ENCODE measurements at regions not wholly inside any gene's neighbourhood (a gene's known extent, or its start where the extent isn't known, plus 50 kb on each side); places are given as distances from the start of the nearest gene placed in this dataset.
A peak's percentile ranks its signal among the peaks of the same experiment; 100 is the strongest.

DNA sequence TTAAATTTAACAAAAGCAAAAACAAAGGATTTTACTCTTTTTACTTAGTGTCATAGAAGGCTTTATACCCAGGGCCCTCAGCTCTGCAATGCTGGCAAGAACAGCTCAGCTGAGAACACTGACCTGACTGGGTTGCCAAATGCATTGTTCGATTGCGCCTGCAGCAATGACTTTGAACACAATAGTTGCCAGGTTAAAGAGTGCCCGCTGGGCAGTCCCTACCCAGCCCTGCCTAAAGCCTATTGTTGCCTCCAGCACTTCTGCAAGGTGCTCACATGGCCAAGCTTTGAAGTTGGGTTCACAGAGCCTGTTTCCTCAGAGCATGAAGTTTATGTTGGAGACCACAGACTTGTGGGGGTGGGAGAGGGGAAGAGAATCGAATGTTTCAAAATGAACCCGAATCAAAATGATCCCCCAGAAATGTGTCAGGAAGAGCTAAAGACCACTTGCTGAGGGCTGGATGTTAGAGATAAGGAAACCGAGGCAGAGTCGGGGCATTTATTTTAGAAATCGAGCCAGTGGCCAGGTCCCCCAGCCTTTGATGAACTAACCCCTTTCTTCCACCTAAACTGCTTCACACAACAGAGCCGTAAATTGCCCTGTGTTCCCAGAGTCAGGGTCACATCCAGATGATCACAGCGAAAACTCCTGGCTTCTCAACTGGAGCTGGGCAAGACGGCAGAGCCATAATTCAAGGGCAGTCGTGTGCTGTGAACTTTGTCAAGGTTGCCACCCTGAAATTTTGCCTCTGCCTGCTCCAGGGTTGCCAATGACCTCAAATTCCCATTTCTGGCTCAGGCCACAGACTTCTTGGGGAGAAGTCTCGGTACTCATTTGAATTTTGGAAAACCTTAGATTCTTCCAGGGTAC lies 55.0 kb downstream of the FOXA2 start:
- POLR2A ChIA-PET: no interaction called here
- no peak for TF ChIP-seq ZNF121 (CRISPR knock-in tag; IDR thresholded peaks at IDR 0.05)
- TF ChIP-seq, protein P1, sequence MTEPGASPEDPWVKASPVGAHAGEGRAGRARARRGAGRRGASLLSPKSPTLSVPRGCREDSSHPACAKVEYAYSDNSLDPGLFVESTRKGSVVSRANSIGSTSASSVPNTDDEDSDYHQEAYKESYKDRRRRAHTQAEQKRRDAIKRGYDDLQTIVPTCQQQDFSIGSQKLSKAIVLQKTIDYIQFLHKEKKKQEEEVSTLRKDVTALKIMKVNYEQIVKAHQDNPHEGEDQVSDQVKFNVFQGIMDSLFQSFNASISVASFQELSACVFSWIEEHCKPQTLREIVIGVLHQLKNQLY (CRISPR knock-in tag; IDR thresholded peaks at IDR 0.05): no peak
- TF ChIP-seq TP53 (CRISPR knock-in tag; IDR thresholded peaks at IDR 0.05): no peak
- TF ChIP-seq, protein P2, sequence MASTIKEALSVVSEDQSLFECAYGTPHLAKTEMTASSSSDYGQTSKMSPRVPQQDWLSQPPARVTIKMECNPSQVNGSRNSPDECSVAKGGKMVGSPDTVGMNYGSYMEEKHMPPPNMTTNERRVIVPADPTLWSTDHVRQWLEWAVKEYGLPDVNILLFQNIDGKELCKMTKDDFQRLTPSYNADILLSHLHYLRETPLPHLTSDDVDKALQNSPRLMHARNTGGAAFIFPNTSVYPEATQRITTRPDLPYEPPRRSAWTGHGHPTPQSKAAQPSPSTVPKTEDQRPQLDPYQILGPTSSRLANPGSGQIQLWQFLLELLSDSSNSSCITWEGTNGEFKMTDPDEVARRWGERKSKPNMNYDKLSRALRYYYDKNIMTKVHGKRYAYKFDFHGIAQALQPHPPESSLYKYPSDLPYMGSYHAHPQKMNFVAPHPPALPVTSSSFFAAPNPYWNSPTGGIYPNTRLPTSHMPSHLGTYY (CRISPR knock-in tag; IDR thresholded peaks at IDR 0.05): no peak
- TF ChIP-seq ZNF416 (CRISPR knock-in tag; IDR thresholded peaks at IDR 0.05): no peak
- TF ChIP-seq GABPB1 (CRISPR knock-in tag; IDR thresholded peaks at IDR 0.05): no peak
- no peak for TF ChIP-seq ZNF671 (CRISPR knock-in tag; IDR thresholded peaks at IDR 0.05)
- TF ChIP-seq, protein P3, sequence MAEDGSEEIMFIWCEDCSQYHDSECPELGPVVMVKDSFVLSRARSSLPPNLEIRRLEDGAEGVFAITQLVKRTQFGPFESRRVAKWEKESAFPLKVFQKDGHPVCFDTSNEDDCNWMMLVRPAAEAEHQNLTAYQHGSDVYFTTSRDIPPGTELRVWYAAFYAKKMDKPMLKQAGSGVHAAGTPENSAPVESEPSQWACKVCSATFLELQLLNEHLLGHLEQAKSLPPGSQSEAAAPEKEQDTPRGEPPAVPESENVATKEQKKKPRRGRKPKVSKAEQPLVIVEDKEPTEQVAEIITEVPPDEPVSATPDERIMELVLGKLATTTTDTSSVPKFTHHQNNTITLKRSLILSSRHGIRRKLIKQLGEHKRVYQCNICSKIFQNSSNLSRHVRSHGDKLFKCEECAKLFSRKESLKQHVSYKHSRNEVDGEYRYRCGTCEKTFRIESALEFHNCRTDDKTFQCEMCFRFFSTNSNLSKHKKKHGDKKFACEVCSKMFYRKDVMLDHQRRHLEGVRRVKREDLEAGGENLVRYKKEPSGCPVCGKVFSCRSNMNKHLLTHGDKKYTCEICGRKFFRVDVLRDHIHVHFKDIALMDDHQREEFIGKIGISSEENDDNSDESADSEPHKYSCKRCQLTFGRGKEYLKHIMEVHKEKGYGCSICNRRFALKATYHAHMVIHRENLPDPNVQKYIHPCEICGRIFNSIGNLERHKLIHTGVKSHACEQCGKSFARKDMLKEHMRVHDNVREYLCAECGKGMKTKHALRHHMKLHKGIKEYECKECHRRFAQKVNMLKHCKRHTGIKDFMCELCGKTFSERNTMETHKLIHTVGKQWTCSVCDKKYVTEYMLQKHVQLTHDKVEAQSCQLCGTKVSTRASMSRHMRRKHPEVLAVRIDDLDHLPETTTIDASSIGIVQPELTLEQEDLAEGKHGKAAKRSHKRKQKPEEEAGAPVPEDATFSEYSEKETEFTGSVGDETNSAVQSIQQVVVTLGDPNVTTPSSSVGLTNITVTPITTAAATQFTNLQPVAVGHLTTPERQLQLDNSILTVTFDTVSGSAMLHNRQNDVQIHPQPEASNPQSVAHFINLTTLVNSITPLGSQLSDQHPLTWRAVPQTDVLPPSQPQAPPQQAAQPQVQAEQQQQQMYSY (CRISPR knock-in tag; IDR thresholded peaks at IDR 0.05): no peak
- no peak for TF ChIP-seq NR2C2 (CRISPR knock-in tag; IDR thresholded peaks at IDR 0.05)
- TF ChIP-seq CREM (CRISPR knock-in tag; IDR thresholded peaks at IDR 0.05): no peak
- Mint-ChIP-seq H3K27ac (no peak overlapping the region), H3K9me3 (no peaks in the 10 kb centered on the region), H3K4me1 (peaks cover 43% of the 10 kb centered on the region), H3K27me3 (ENCODE audit: low read depth) (peaks cover 17% of the 10 kb centered on the region), H3K4me3 (no peak overlapping the region), H3K36me3 (no peaks in the 10 kb centered on the region)
- no peak for DNase-seq (ENCODE audit: low spot score)
- CTCF ChIA-PET: interaction anchor here (0.7 to 1.6 kb wide), 3 partner anchors 57 to 217 kb away, joined by 3 to 10 read pairs (median 3); no protein-coding TSS in a partner anchor
- peak; percentile 41 for ATAC-seq

DNA sequence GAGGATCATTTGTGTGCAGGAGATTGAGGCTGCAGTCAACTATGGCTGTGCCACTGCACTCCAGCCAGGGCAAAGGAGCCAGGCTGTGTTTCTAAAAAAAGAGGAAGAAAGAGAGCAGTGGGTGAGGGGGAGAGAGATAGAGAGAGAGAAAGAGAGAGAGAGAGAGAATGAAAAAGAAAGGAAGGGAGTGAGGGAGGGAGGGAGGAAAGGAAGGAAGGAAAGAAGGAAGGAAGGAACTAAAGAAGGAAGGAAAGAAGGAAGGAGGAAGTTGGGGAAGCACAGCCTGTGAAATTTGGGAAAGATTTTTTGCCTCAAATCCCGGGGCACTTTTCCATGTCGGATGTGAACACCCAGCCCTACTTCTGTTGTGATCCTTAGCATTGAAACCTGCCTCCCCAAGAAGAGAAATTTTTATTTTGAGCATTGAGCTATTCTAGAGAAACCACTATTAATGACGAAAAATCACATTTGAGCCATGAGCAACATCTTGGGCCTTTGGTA lies 57.8 kb downstream of the FOXA2 start:
- POLR2A ChIA-PET: no interaction called here
- H3K27me3 Mint-ChIP-seq (ENCODE audit: low read depth): peaks cover 15% of the 10 kb centered on the region
- no peak overlapping the region for H3K27ac Mint-ChIP-seq
- TF ChIP-seq, protein P1 (CRISPR knock-in tag; IDR thresholded peaks at IDR 0.05): no peak
- TF ChIP-seq, protein P2 (CRISPR knock-in tag; IDR thresholded peaks at IDR 0.05): no peak
- TF ChIP-seq ZNF232 (CRISPR knock-in tag; IDR thresholded peaks at IDR 0.05): no peak
- no peak for TF ChIP-seq OVOL2 (CRISPR knock-in tag; IDR thresholded peaks at IDR 0.05; ENCODE audit: borderline replicate concordance)
- no peak for TF ChIP-seq RELA (CRISPR knock-in tag; IDR thresholded peaks at IDR 0.05; ENCODE audit: borderline replicate concordance)
- TF ChIP-seq, protein P4, sequence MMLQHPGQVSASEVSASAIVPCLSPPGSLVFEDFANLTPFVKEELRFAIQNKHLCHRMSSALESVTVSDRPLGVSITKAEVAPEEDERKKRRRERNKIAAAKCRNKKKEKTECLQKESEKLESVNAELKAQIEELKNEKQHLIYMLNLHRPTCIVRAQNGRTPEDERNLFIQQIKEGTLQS (CRISPR knock-in tag; conservative IDR thresholded peaks at IDR 0.05): no peak
- TF ChIP-seq SP1 (CRISPR knock-in tag; conservative IDR thresholded peaks at IDR 0.05): no peak
- TF ChIP-seq, protein P5, sequence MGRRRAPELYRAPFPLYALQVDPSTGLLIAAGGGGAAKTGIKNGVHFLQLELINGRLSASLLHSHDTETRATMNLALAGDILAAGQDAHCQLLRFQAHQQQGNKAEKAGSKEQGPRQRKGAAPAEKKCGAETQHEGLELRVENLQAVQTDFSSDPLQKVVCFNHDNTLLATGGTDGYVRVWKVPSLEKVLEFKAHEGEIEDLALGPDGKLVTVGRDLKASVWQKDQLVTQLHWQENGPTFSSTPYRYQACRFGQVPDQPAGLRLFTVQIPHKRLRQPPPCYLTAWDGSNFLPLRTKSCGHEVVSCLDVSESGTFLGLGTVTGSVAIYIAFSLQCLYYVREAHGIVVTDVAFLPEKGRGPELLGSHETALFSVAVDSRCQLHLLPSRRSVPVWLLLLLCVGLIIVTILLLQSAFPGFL (CRISPR knock-in tag; IDR thresholded peaks at IDR 0.05; ENCODE audit: borderline replicate concordance): no peak
- no peak for TF ChIP-seq FOXJ3 (CRISPR knock-in tag; IDR thresholded peaks at IDR 0.05; ENCODE audit: borderline replicate concordance)
- no peak for TF ChIP-seq ZNF138 (CRISPR knock-in tag; conservative IDR thresholded peaks at IDR 0.05)
- TF ChIP-seq, protein P6, sequence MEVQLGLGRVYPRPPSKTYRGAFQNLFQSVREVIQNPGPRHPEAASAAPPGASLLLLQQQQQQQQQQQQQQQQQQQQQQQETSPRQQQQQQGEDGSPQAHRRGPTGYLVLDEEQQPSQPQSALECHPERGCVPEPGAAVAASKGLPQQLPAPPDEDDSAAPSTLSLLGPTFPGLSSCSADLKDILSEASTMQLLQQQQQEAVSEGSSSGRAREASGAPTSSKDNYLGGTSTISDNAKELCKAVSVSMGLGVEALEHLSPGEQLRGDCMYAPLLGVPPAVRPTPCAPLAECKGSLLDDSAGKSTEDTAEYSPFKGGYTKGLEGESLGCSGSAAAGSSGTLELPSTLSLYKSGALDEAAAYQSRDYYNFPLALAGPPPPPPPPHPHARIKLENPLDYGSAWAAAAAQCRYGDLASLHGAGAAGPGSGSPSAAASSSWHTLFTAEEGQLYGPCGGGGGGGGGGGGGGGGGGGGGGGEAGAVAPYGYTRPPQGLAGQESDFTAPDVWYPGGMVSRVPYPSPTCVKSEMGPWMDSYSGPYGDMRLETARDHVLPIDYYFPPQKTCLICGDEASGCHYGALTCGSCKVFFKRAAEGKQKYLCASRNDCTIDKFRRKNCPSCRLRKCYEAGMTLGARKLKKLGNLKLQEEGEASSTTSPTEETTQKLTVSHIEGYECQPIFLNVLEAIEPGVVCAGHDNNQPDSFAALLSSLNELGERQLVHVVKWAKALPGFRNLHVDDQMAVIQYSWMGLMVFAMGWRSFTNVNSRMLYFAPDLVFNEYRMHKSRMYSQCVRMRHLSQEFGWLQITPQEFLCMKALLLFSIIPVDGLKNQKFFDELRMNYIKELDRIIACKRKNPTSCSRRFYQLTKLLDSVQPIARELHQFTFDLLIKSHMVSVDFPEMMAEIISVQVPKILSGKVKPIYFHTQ (CRISPR knock-in tag; IDR thresholded peaks at IDR 0.05): no peak
- no peak for TF ChIP-seq GABPB1 (CRISPR knock-in tag; IDR thresholded peaks at IDR 0.05)
- TF ChIP-seq, protein P7, sequence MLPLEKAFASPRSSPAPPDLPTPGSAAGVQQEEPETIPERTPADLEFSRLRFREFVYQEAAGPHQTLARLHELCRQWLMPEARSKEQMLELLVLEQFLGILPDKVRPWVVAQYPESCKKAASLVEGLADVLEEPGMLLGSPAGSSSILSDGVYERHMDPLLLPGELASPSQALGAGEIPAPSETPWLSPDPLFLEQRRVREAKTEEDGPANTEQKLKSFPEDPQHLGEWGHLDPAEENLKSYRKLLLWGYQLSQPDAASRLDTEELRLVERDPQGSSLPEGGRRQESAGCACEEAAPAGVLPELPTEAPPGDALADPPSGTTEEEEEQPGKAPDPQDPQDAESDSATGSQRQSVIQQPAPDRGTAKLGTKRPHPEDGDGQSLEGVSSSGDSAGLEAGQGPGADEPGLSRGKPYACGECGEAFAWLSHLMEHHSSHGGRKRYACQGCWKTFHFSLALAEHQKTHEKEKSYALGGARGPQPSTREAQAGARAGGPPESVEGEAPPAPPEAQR (CRISPR knock-in tag; IDR thresholded peaks at IDR 0.05): no peak

More for the DNA sequence above, 57.8 kb downstream of the FOXA2 start:
- DNase-seq (ENCODE audit: low spot score) (no peak), ATAC-seq (no peak)
- H3K4me1 Mint-ChIP-seq: peaks cover 33% of the 10 kb centered on the region
- no peaks in the 10 kb centered on the region for H3K36me3 Mint-ChIP-seq
- CTCF ChIA-PET: no interaction called here
- H3K4me3 Mint-ChIP-seq: no peak overlapping the region
- 0 out of 2 replicates have a peak, but pooled peaks cover 4% of the 10 kb centered on the region for H3K9me3 Mint-ChIP-seq
